Lung (tissue), 11 donors: ENCODE measurements at regions not wholly inside any gene's neighbourhood (a gene's known extent, or its start where the extent isn't known, plus 50 kb on each side); places are given as distances from the start of the nearest gene placed in this dataset.

ENCODE experiments used
- ATAC-seq: fragments of 200-7000 bp; cut with Tn5 transposase; one replicate; pipeline ENCODE4 v1.9.1; 2020; ENCODE audit warnings: moderate number of reproducible peaks; ENCODE audit not compliant: insufficient read depth, low FRiP score
- DNase-seq, 3 donors: peaks; one replicate each; pipeline ENCODE4 v3.0.0-alpha.2; 2013 to 2017
- H3K27ac ChIP-seq, 2 donors: one replicate each; pipeline ENCODE4 v1.5.1; 2013; ENCODE audit warnings: mild to moderate bottlenecking in 2 of 2, moderate library complexity in 2 of 2, control low read depth in 1 of 2, inconsistent platforms in 1 of 2, low read depth in 1 of 2, low read length in 1 of 2
- H3K27me3 ChIP-seq, 3 donors: one replicate each; pipeline ENCODE4 v1.5.1; 2013; ENCODE audit warnings: low read length in 2 of 3; ENCODE audit not compliant: control insufficient read depth in 3 of 3, insufficient read depth in 3 of 3
- H3K36me3 ChIP-seq, 4 donors: one replicate each; pipeline ENCODE4 v1.5.1; 2013; ENCODE audit warnings: low read length in 4 of 4, mild to moderate bottlenecking in 1 of 4, moderate library complexity in 1 of 4; ENCODE audit not compliant: control insufficient read depth in 4 of 4, insufficient read depth in 4 of 4
- H3K4me1 ChIP-seq, 5 donors: one replicate each; pipeline ENCODE4 v1.5.1; 2013; ENCODE audit warnings: low read length in 5 of 5, mild to moderate bottlenecking in 2 of 5, moderate library complexity in 1 of 5; ENCODE audit not compliant: control insufficient read depth in 5 of 5, insufficient read depth in 5 of 5
- H3K4me3 ChIP-seq: one replicate; pipeline ENCODE4 v1.5.1; 2013; ENCODE audit warnings: mild to moderate bottlenecking, control low read depth, moderate library complexity
- H3K9ac ChIP-seq, 2 donors: one replicate each; pipeline ENCODE4 v1.5.1; 2013; ENCODE audit warnings: low read length in 2 of 2, control low read depth in 1 of 2; ENCODE audit not compliant: insufficient read depth in 1 of 2
- H3K9me3 ChIP-seq, 4 donors: one replicate each; pipeline ENCODE4 v1.5.1; 2013; ENCODE audit warnings: low read length in 3 of 4, mild to moderate bottlenecking in 1 of 4, moderate library complexity in 1 of 4; ENCODE audit not compliant: control insufficient read depth in 4 of 4, insufficient read depth in 3 of 4
- WGBS, 2 donors: extraction: QIAGEN DNeasy Blood & Tissue Kit; methylation state at CpG; one replicate each; pipeline ENCODE4 v1.1.7; 2013; 5-methylcytosine and 5-hydroxymethylcytosine counted together
- TF ChIP-seq, protein P1 (sequence below): IDR thresholded peaks from 2 replicates; pipeline ENCODE4 v1.5.1; 2012; ENCODE audit warnings: mild to moderate bottlenecking; ENCODE audit errors: control extremely low read depth, extremely low read depth
- donor health status: control.
- donor health status: control.
- donor health status: Bipolar disorder and iron deficiency.
- donor health status: healthy.
- donor health status: DM: yes; HTN: yes; CAD: no.

DNA sequence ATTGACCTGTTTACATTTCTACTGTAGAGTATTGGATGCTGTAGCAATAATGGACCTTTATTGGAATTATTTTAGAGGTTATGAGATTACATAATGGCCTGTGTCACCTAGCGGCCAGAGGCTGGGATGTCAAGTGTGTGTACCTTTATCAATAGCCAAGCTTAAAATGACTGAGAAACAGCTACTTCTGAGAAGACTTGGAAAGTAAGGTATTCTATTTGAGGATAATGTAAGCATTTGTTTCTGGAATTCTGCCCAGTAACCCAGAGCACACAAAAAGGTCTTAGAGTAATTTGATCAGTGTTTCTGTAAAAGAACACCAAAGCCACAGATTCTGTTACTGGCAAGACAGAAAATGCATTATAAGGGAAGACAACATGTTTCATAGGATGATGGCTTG, 116.8 kb downstream of the MACIR start:
- Histone ChIP-seq H3K9me3 (no peaks in the 10 kb centered on the region), H3K36me3 (no peaks in the 10 kb centered on the region), H3K4me1 (peaks cover 0 to 4% (median 1%) of the 10 kb centered on the region in 5 donors), H3K27ac (no peak overlapping the region), H3K9ac (no peak overlapping the region), H3K27me3 (no peaks in the 10 kb centered on the region), H3K4me3 (no peak overlapping the region)
- 54 to 77% methylated on average over 1 of the region's 1 CpG for whole genome bisulfite sequencing, 2 donors
- DNase-seq (peak in 2 of 3 donors; percentile 34 to 66), ATAC-seq (no peak)
- TF ChIP-seq, protein P1, sequence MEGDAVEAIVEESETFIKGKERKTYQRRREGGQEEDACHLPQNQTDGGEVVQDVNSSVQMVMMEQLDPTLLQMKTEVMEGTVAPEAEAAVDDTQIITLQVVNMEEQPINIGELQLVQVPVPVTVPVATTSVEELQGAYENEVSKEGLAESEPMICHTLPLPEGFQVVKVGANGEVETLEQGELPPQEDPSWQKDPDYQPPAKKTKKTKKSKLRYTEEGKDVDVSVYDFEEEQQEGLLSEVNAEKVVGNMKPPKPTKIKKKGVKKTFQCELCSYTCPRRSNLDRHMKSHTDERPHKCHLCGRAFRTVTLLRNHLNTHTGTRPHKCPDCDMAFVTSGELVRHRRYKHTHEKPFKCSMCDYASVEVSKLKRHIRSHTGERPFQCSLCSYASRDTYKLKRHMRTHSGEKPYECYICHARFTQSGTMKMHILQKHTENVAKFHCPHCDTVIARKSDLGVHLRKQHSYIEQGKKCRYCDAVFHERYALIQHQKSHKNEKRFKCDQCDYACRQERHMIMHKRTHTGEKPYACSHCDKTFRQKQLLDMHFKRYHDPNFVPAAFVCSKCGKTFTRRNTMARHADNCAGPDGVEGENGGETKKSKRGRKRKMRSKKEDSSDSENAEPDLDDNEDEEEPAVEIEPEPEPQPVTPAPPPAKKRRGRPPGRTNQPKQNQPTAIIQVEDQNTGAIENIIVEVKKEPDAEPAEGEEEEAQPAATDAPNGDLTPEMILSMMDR, result no peak

DNA sequence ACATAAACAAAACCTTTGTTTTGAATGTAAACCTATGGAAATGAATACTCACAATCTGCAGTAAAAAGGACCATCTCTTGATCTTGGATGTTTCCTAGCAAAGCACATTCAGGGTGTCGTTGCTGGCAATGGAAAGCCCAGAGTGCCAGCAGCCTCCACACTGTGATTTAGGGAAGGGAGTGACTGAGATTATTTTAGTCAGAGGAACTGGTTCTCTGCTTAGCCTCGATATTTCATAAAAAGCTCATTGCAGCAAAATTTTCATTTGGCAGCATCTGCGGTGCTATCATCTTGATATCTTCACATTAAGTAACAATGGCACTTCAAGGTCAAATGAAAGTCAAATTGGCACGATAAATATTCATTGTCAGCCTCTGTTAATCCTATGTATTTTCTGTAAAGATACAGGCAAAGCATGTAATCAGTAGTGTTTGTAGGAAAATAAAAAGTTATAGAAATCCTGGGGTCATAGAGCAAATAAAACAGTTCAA, 116.0 kb downstream of the MACIR start:
- no peak overlapping the region for H3K9ac ChIP-seq
- H3K4me3 ChIP-seq, result no peak overlapping the region
- no peak overlapping the region for H3K27ac ChIP-seq
- no peaks in the 10 kb centered on the region for H3K9me3 ChIP-seq
- H3K36me3 ChIP-seq, result no peaks in the 10 kb centered on the region
- peaks cover 0 to 4% (median 1%) of the 10 kb centered on the region in 5 donors for H3K4me1 ChIP-seq
- TF ChIP-seq, protein P1, result no peak
- no peak for ATAC-seq
- no peaks in the 10 kb centered on the region for H3K27me3 ChIP-seq
- WGBS, 2 donors, result 53 to 57% methylated on average over 4 of the region's 4 CpGs
- DNase-seq, result no peak

DNA sequence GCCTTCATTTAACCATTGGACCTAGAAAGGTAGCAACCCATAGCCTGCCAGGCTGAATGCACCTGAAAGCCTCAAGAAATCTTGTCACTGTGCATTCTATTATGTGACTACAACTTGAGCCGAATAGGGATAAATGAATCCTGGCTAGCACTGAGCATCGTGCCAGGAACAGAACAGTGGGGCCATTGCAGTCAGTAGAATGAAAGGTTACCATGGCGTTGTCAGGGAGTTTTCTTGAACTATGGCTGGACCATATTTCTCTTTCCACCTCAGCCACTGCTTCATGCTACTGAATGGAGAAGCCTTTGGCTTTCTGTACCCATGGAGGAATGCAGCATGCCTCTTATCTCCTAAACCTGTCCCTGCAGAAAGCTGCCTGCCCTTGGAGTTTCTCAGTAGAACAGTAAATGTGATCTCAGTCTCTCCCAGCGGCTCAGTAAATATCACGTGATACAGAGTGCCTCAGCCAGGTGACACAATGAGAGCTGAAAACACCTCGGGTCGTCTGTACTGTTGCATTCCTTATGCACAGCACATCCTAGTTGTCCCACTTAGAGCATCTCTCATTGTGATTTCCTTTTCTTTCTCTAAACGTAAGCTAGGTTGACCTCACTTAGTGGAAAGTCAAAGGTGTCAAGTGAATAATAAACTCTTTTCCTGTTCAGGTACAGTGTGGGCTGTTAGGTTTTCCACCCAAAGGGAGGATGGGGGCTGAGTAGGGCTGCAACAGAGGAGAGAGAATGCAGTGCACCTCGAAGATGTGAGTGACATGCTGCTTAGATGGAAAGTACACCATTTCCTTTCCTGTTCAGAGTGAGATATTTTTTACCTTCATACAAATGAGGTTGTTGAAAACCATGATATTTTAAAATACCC, 115.3 kb downstream of the MACIR start:
- no peak for ATAC-seq
- Histone ChIP-seq H3K27ac (no peak overlapping the region), H3K4me3 (no peak overlapping the region), H3K27me3 (no peaks in the 10 kb centered on the region), H3K36me3 (no peaks in the 10 kb centered on the region), H3K9ac (no peak overlapping the region), H3K4me1 (peaks cover 0 to 4% (median 1%) of the 10 kb centered on the region in 5 donors), H3K9me3 (no peaks in the 10 kb centered on the region)
- TF ChIP-seq, protein P1, result no peak
- WGBS, 2 donors, result 55 to 74% methylated on average over 9 of the region's 9 CpGs
- DNase-seq, result peak in 1 of 3 donors; percentile 25
